ENCODE measurements at regions not wholly inside any gene's neighbourhood (a gene's known extent, or its start where the extent isn't known, plus 50 kb on each side); places are given as distances from the start of the nearest gene placed in this dataset.
A peak's percentile ranks its signal among the peaks of the same experiment; 100 is the strongest.

DNA sequence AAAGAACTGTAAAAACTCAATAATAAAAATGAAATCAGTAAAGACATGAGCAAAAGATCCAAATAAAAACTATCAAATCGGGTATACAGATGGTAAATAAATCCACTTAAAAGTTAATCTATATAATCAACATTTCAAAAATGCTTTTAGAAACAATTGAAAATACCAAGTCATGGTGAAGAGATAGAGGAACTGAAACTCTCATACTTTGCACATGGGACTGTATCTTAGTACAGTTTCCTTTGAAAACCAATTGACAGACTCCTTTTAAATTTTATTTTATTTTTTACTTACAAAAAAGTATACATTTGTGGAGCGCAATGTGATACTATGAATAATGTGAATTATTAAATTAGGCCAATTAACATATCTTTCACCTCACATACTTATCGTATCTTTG lies 98.6 kb upstream of the FAR2 start:
- Histone ChIP-seq H3K9ac (ENCODE audit: low read length) (no peak overlapping the region), H3K9me3 (ENCODE audit: control insufficient read depth, low read length) (no peaks in the 10 kb centered on the region), H3K4me1 (ENCODE audit: control insufficient read depth, insufficient read depth, low read length) (no peaks in the 10 kb centered on the region), H3K36me3 (ENCODE audit: control insufficient read depth, insufficient read depth, low read length, severe bottlenecking) (no peaks in the 10 kb centered on the region), H3K27me3 (replicated peaks; ENCODE audit: control insufficient read depth, insufficient read depth, low read length) (no peaks in the 10 kb centered on the region), H3K4me3 (ENCODE audit: low read length) (no peak overlapping the region)
- DNase-seq (ENCODE audit: low read depth): no peak

GRCh38 chr12:29051221-29051620 lies 97.9 kb upstream of the FAR2 start:
- Histone ChIP-seq H3K4me1 (ENCODE audit: control insufficient read depth, insufficient read depth, low read length) (no peaks in the 10 kb centered on the region), H3K4me3 (ENCODE audit: low read length) (no peak overlapping the region), H3K27me3 (replicated peaks; ENCODE audit: control insufficient read depth, insufficient read depth, low read length) (no peaks in the 10 kb centered on the region), H3K9ac (ENCODE audit: low read length) (no peak overlapping the region), H3K9me3 (ENCODE audit: control insufficient read depth, low read length) (no peaks in the 10 kb centered on the region), H3K36me3 (ENCODE audit: control insufficient read depth, insufficient read depth, low read length, severe bottlenecking) (no peaks in the 10 kb centered on the region)
- no peak for DNase-seq (ENCODE audit: low read depth)

DNA sequence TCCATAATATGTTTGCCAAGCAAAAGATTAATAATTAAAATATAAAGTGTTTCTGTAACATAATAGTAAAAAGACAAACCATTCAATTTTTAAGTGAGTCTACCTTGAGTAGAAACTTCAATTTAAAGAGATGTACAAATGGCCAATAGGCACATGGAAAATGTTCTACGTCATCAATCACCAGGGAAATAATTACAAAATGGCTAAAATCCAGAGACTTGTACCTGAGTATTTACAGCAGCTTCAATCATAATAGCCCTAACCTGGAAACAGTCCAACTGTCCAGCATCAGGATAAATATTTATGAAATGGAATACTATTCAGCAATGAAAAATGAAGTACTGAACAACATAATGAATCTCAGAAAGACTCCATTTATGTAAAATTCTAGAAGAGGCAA lies 95.5 kb upstream of the FAR2 start:
- H3K9ac ChIP-seq (ENCODE audit: low read length): no peak overlapping the region
- H3K4me3 ChIP-seq (ENCODE audit: low read length): no peak overlapping the region
- DNase-seq (ENCODE audit: low read depth): no peak
- no peaks in the 10 kb centered on the region for H3K36me3 ChIP-seq (ENCODE audit: control insufficient read depth, insufficient read depth, low read length, severe bottlenecking)
- H3K27me3 ChIP-seq (replicated peaks; ENCODE audit: control insufficient read depth, insufficient read depth, low read length): no peaks in the 10 kb centered on the region
- peaks cover 6% of the 10 kb centered on the region for H3K9me3 ChIP-seq (ENCODE audit: control insufficient read depth, low read length)
- no peaks in the 10 kb centered on the region for H3K4me1 ChIP-seq (ENCODE audit: control insufficient read depth, insufficient read depth, low read length)

- H3K36me3 ChIP-seq (ENCODE audit: control insufficient read depth, insufficient read depth, low read length, severe bottlenecking): no peaks in the 10 kb centered on the region
- DNase-seq (ENCODE audit: low read depth): peak; percentile 24
- no peak overlapping the region for H3K4me3 ChIP-seq (ENCODE audit: low read length)
- H3K27me3 ChIP-seq (replicated peaks; ENCODE audit: control insufficient read depth, insufficient read depth, low read length): no peaks in the 10 kb centered on the region
- peaks cover 6% of the 10 kb centered on the region for H3K9me3 ChIP-seq (ENCODE audit: control insufficient read depth, low read length)
- no peak overlapping the region for H3K9ac ChIP-seq (ENCODE audit: low read length)
- no peaks in the 10 kb centered on the region for H3K4me1 ChIP-seq (ENCODE audit: control insufficient read depth, insufficient read depth, low read length)
Measured at GRCh38 chr12:29054858-29055663, 94.0 kb upstream of the FAR2 start.

DNA sequence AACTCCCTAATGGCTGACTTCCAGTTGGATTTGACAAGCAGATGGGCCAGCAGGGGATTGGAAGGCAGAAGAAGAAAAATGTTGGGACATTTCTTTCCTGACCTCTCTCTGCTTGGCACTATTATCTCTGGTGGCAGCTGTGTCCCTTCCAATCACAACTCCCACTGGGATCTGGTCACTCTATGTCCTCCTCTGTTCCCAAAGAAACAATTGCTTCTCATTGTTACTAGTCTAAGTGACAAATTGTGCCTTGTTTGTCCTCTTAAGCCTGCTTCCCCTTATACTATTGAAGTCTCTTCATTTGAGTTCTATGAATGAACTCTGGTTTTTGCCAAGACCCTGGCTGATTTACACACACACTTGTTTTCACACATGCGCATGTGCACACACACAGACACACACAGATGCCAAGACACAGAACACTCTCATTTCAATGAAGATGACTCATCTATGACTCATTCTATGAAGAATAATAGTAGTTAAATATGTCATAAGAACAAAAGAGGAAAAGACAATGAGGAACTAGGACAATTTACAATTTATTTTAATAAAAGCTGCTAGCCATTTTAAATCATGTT lies 83.0 kb upstream of the FAR2 start:
- no peak overlapping the region for H3K4me3 ChIP-seq (ENCODE audit: low read length)
- peaks cover 5% of the 10 kb centered on the region for H3K4me1 ChIP-seq (ENCODE audit: control insufficient read depth, insufficient read depth, low read length)
- H3K9me3 ChIP-seq (ENCODE audit: control insufficient read depth, low read length): peaks cover 2% of the 10 kb centered on the region
- no peaks in the 10 kb centered on the region for H3K36me3 ChIP-seq (ENCODE audit: control insufficient read depth, insufficient read depth, low read length, severe bottlenecking)
- DNase-seq (ENCODE audit: low read depth): peak; percentile 53
- H3K27me3 ChIP-seq (replicated peaks; ENCODE audit: control insufficient read depth, insufficient read depth, low read length): no peaks in the 10 kb centered on the region
- no peak overlapping the region for H3K9ac ChIP-seq (ENCODE audit: low read length)

GRCh38 chr12:29067430-29067829 lies 81.6 kb upstream of the FAR2 start:
- no peak overlapping the region for H3K9ac ChIP-seq (ENCODE audit: low read length)

DNA sequence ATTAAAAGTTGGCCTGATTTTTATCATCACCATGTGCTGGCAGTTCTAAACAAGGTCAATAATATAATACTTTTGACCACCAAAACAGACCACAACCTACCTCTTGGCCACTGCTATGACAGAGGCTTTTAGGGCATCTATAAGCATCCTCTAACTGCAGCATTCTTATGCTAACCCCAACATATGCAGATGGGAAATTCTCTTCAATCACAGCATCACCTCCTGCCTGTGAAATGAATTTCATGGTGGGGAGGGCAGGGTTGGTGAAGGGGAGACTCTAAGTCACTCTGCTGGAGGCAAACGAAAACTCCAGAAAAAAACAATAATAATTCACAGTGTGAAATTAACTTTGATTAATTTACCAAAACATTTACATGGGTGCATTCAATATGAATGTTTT lies 78.8 kb upstream of the FAR2 start:
- H3K4me1 ChIP-seq (ENCODE audit: control insufficient read depth, insufficient read depth, low read length): peaks cover 8% of the 10 kb centered on the region
- DNase-seq (ENCODE audit: low read depth): no peak
- H3K9ac ChIP-seq (ENCODE audit: low read length): no peak overlapping the region
- no peaks in the 10 kb centered on the region for H3K27me3 ChIP-seq (replicated peaks; ENCODE audit: control insufficient read depth, insufficient read depth, low read length)
- H3K9me3 ChIP-seq (ENCODE audit: control insufficient read depth, low read length): no peaks in the 10 kb centered on the region
- H3K36me3 ChIP-seq (ENCODE audit: control insufficient read depth, insufficient read depth, low read length, severe bottlenecking): no peaks in the 10 kb centered on the region
- H3K4me3 ChIP-seq (ENCODE audit: low read length): no peak overlapping the region

More at GRCh38 chr12:29067430-29067829, 81.6 kb upstream of the FAR2 start:
- no peaks in the 10 kb centered on the region for H3K27me3 ChIP-seq (replicated peaks; ENCODE audit: control insufficient read depth, insufficient read depth, low read length)
- H3K36me3 ChIP-seq (ENCODE audit: control insufficient read depth, insufficient read depth, low read length, severe bottlenecking): no peaks in the 10 kb centered on the region
- no peak for DNase-seq (ENCODE audit: low read depth)
- no peak overlapping the region for H3K4me3 ChIP-seq (ENCODE audit: low read length)
- peaks cover 5% of the 10 kb centered on the region for H3K4me1 ChIP-seq (ENCODE audit: control insufficient read depth, insufficient read depth, low read length)
- H3K9me3 ChIP-seq (ENCODE audit: control insufficient read depth, low read length): no peaks in the 10 kb centered on the region

GRCh38 chr12:29071099-29071498 lies 78.0 kb upstream of the FAR2 start:
- Histone ChIP-seq H3K4me1 (ENCODE audit: control insufficient read depth, insufficient read depth, low read length) (peaks cover 4% of the 10 kb centered on the region), H3K4me3 (ENCODE audit: low read length) (no peak overlapping the region), H3K9me3 (ENCODE audit: control insufficient read depth, low read length) (no peaks in the 10 kb centered on the region), H3K36me3 (ENCODE audit: control insufficient read depth, insufficient read depth, low read length, severe bottlenecking) (no peaks in the 10 kb centered on the region), H3K9ac (ENCODE audit: low read length) (no peak overlapping the region), H3K27me3 (replicated peaks; ENCODE audit: control insufficient read depth, insufficient read depth, low read length) (no peaks in the 10 kb centered on the region)
- no peak for DNase-seq (ENCODE audit: low read depth)

GRCh38 chr12:29072631-29073030 lies 76.4 kb upstream of the FAR2 start:
- DNase-seq (ENCODE audit: low read depth): peak; percentile 18
- peaks cover 3% of the 10 kb centered on the region for H3K4me1 ChIP-seq (ENCODE audit: control insufficient read depth, insufficient read depth, low read length)
- no peak overlapping the region for H3K9ac ChIP-seq (ENCODE audit: low read length)
- no peaks in the 10 kb centered on the region for H3K9me3 ChIP-seq (ENCODE audit: control insufficient read depth, low read length)
- no peaks in the 10 kb centered on the region for H3K27me3 ChIP-seq (replicated peaks; ENCODE audit: control insufficient read depth, insufficient read depth, low read length)
- no peak overlapping the region for H3K4me3 ChIP-seq (ENCODE audit: low read length)
- no peaks in the 10 kb centered on the region for H3K36me3 ChIP-seq (ENCODE audit: control insufficient read depth, insufficient read depth, low read length, severe bottlenecking)

GRCh38 chr12:29073631-29074239 lies 75.3 kb upstream of the FAR2 start:
- Histone ChIP-seq H3K9me3 (ENCODE audit: control insufficient read depth, low read length) (no peaks in the 10 kb centered on the region), H3K4me1 (ENCODE audit: control insufficient read depth, insufficient read depth, low read length) (peaks cover 3% of the 10 kb centered on the region), H3K36me3 (ENCODE audit: control insufficient read depth, insufficient read depth, low read length, severe bottlenecking) (no peaks in the 10 kb centered on the region), H3K27me3 (replicated peaks; ENCODE audit: control insufficient read depth, insufficient read depth, low read length) (no peaks in the 10 kb centered on the region), H3K9ac (ENCODE audit: low read length) (no peak overlapping the region), H3K4me3 (ENCODE audit: low read length) (no peak overlapping the region)
- peak; percentile 86 for DNase-seq (ENCODE audit: low read depth)

DNA sequence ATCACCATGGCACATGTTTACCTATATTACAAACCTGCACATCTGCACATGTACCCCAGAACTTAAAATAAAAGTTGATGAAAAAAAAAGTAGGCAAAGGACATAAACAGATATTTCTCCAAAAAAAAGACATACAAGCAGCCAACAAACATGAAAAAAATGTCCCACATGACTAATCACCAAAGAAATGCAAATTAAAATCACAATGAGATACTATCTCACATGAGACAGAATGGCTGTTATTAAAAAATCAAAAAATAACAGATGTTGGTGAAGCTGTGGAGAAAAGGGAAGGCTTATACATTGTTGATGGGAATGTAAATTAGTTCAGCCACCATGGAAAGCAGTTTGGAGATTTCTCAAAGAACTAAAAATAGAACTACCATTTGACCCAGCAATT lies 68.0 kb upstream of the FAR2 start:
- DNase-seq (ENCODE audit: low read depth): peak; percentile 4
- no peaks in the 10 kb centered on the region for H3K27me3 ChIP-seq (replicated peaks; ENCODE audit: control insufficient read depth, insufficient read depth, low read length)
- peaks cover 18% of the 10 kb centered on the region for H3K4me1 ChIP-seq (ENCODE audit: control insufficient read depth, insufficient read depth, low read length)
- no peaks in the 10 kb centered on the region for H3K9me3 ChIP-seq (ENCODE audit: control insufficient read depth, low read length)
- no peaks in the 10 kb centered on the region for H3K36me3 ChIP-seq (ENCODE audit: control insufficient read depth, insufficient read depth, low read length, severe bottlenecking)
- no peak overlapping the region for H3K4me3 ChIP-seq (ENCODE audit: low read length)
- H3K9ac ChIP-seq (ENCODE audit: low read length): no peak overlapping the region

Data from adipocyte (in vitro differentiated cells).